HepG2 (cell line): ENCODE measurements at regions not wholly inside any gene's neighbourhood (a gene's known extent, or its start where the extent isn't known, plus 50 kb on each side); places are given as distances from the start of the nearest gene placed in this dataset.

ENCODE experiments used
- ATAC-seq: fragments of 200-7000 bp; cut with Tn5 transposase; 3 replicates; pipeline ENCODE4 v1.9.1; 2020; ENCODE audit warnings: mild to moderate bottlenecking, moderate library complexity
- BruUV-seq: library from RNA; stranded (reverse); fragments of 400-500 nt; replicated peaks from 2 replicates; lab custom pipeline; 2021; lab: Mats Ljungman, UMichigan
- CTCF ChIA-PET: fragments of 300-600 bp; formaldehyde crosslinking; extraction: SDS; loops from one replicate; lab custom pipeline; 2021; ENCODE audit warnings: low total read pairs, inconsistent platforms, low intra/inter-chr PET ratio; lab: Yijun Ruan, JAX
- POLR2A ChIA-PET: fragments of 350-600 bp; sonication (Branson Sonifier 250); formaldehyde crosslinking; loops from one replicate; lab custom pipeline; 2020; ENCODE audit warnings: antibody characterized with exemption, inconsistent platforms; lab: Yijun Ruan, JAX
- DNase-seq: peaks from one replicate; pipeline ENCODE4 v3.0.0-alpha.2; 2015; ENCODE audit warnings: low spot score
- FAIRE-seq: peaks from 3 replicates; lab custom pipeline; 2011; peaks lifted over from hg19 to GRCh38; lab: Jason Lieb, UNC
- H2AFZ ChIP-seq: one replicate; pipeline ENCODE4 v1.6.1; 2011; ENCODE audit warnings: low read length, inconsistent platforms
- H3K27ac ChIP-seq: fragments of 300-600 bp; 3 replicates; pipeline ENCODE4 v1.8.0; 2011; ENCODE audit warnings: mixed run types, mild to moderate bottlenecking, mixed read lengths, low read length, inconsistent platforms; ENCODE audit not compliant: insufficient read depth; ENCODE audit errors: extremely low read length
- H3K27me3 ChIP-seq, 2 experiments: fragments of 200-600 bp in 1 of 2; 2 replicates in 1 of 2; 3 replicates in 1 of 2; pipeline versions ENCODE4 v1.6.0 to v1.8.0; 2011; ENCODE audit warnings: low read length in 2 of 2, mild to moderate bottlenecking in 2 of 2, moderate library complexity in 2 of 2, inconsistent platforms in 1 of 2; ENCODE audit not compliant: insufficient read depth in 2 of 2, control insufficient read depth in 1 of 2
- H3K36me3 ChIP-seq, 2 experiments: fragments of 200-600 bp in 1 of 2; replicated peaks in 1 of 2; 2 replicates in 1 of 2; 3 replicates in 1 of 2; pipeline versions ENCODE4 v1.5.1 to v1.8.0; 2011; ENCODE audit warnings: low read length in 2 of 2, inconsistent platforms in 1 of 2; ENCODE audit not compliant: insufficient read depth in 2 of 2, control insufficient read depth in 1 of 2
- H3K4me1 ChIP-seq: 2 replicates; pipeline ENCODE4 v1.5.1; 2012; ENCODE audit warnings: low read length, inconsistent platforms; ENCODE audit not compliant: insufficient read depth
- H3K4me2 ChIP-seq: 2 replicates; pipeline ENCODE4 v1.6.0; 2011; ENCODE audit warnings: low read depth, low read length, inconsistent platforms
- H3K4me3 ChIP-seq, 3 experiments: fragments of 200-600 bp in 1 of 3; sonication (generic), shearing (Covaris generic) in 1 of 3; replicated peaks in 1 of 3; 2 replicates each; pipeline ENCODE4 v1.5.1; 2011 to 2016; ENCODE audit warnings: low read length in 3 of 3, inconsistent platforms in 2 of 3, low read depth in 2 of 3, mild to moderate bottlenecking in 2 of 3, control low read depth in 1 of 3, mixed read lengths in 1 of 3; ENCODE audit not compliant: insufficient read depth in 1 of 3
- H3K79me2 ChIP-seq: one replicate; pipeline ENCODE4 v1.6.1; 2011; ENCODE audit warnings: low read length, inconsistent platforms; ENCODE audit not compliant: insufficient read depth
- H3K9ac ChIP-seq: 2 replicates; pipeline ENCODE4 v1.6.0; 2011; ENCODE audit warnings: mild to moderate bottlenecking, low read depth, low read length, inconsistent platforms; ENCODE audit not compliant: insufficient read depth
- H3K9me3 ChIP-seq: 2 replicates; pipeline ENCODE4 v1.5.1; 2012; ENCODE audit warnings: mild to moderate bottlenecking, low read length
- H4K20me1 ChIP-seq: 2 replicates; pipeline ENCODE4 v1.6.0; 2011; ENCODE audit warnings: inconsistent platforms, mild to moderate bottlenecking, low read length, moderate library complexity; ENCODE audit not compliant: insufficient read depth
- CBX2 ChIP-seq, 2 experiments: fragments of 200-600 bp in 1 of 2; sonication (generic); formaldehyde crosslinking in 1 of 2; IDR thresholded peaks; 2 replicates each; pipeline versions ENCODE4 v1.7.0 to v1.8.1; 2018 to 2022; ENCODE audit warnings: low read depth in 2 of 2, low read length in 1 of 2, mild to moderate bottlenecking in 1 of 2, missing genetic modification reagents in 1 of 2
- GZF1 ChIP-seq: sonication (generic); formaldehyde crosslinking; IDR thresholded peaks from 2 replicates; pipeline ENCODE4 v1.5.1; 2020; ENCODE audit warnings: mild to moderate bottlenecking, missing genetic modification reagents
- WGBS: methylation state at CpG from one replicate; pipeline ENCODE4 v1.1.6; 2017; ENCODE audit warnings: low lambda C conversion rate; 5-methylcytosine and 5-hydroxymethylcytosine counted together
- in situ Hi-C: cut with HindIII; loops from 2 replicates; pipeline ENCODE4 v1.10.0; 2017; ENCODE audit warnings: low pct_unique_long_range_greater_than_20kb; ENCODE audit not compliant: extremely low pct_ligation_motif_present
- intact Hi-C: fragments of 100-400 bp; cut with micrococcal nuclease; formaldehyde crosslinking; loops from one replicate; pipeline ENCODE4 v1.10.0; 2022; ENCODE audit not compliant: unreplicated experiment
- TF ChIP-seq, protein P1 (sequence below): sonication (generic); formaldehyde crosslinking; IDR thresholded peaks from 2 replicates; pipeline ENCODE4 v1.5.0; 2020; ENCODE audit warnings: mild to moderate bottlenecking, missing genetic modification reagents, borderline replicate concordance
- TF ChIP-seq, protein P2 (sequence below): sonication (generic); formaldehyde crosslinking; IDR thresholded peaks from 2 replicates; pipeline ENCODE4 v1.5.1; 2020; ENCODE audit warnings: mild to moderate bottlenecking, missing genetic modification reagents, borderline replicate concordance
- TF ChIP-seq, protein P3 (sequence below): sonication (generic); formaldehyde crosslinking; IDR thresholded peaks from 2 replicates; pipeline ENCODE4 v1.4.0; 2020; ENCODE audit warnings: missing genetic modification reagents, borderline replicate concordance

DNA sequence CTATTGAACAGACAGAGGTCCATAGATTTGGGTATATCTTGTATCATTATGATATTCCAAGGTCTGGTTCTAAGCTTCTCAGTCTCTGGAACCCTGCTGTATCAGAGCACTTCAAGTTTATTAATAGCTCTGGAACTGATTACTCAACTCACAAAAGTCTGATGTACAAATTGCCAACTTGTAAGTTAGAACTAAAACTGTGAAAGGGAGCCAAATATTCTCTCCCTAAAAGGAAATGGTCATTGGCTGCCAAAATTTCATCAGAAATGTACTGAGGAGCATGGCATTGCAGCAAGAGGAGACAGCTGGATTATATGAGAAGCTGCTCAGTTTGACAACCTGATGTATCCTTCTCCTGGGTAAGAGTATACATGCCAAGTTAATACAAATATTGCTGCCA, 828.8 kb upstream of the SEL1L start (continued):
- TF ChIP-seq, protein P1, sequence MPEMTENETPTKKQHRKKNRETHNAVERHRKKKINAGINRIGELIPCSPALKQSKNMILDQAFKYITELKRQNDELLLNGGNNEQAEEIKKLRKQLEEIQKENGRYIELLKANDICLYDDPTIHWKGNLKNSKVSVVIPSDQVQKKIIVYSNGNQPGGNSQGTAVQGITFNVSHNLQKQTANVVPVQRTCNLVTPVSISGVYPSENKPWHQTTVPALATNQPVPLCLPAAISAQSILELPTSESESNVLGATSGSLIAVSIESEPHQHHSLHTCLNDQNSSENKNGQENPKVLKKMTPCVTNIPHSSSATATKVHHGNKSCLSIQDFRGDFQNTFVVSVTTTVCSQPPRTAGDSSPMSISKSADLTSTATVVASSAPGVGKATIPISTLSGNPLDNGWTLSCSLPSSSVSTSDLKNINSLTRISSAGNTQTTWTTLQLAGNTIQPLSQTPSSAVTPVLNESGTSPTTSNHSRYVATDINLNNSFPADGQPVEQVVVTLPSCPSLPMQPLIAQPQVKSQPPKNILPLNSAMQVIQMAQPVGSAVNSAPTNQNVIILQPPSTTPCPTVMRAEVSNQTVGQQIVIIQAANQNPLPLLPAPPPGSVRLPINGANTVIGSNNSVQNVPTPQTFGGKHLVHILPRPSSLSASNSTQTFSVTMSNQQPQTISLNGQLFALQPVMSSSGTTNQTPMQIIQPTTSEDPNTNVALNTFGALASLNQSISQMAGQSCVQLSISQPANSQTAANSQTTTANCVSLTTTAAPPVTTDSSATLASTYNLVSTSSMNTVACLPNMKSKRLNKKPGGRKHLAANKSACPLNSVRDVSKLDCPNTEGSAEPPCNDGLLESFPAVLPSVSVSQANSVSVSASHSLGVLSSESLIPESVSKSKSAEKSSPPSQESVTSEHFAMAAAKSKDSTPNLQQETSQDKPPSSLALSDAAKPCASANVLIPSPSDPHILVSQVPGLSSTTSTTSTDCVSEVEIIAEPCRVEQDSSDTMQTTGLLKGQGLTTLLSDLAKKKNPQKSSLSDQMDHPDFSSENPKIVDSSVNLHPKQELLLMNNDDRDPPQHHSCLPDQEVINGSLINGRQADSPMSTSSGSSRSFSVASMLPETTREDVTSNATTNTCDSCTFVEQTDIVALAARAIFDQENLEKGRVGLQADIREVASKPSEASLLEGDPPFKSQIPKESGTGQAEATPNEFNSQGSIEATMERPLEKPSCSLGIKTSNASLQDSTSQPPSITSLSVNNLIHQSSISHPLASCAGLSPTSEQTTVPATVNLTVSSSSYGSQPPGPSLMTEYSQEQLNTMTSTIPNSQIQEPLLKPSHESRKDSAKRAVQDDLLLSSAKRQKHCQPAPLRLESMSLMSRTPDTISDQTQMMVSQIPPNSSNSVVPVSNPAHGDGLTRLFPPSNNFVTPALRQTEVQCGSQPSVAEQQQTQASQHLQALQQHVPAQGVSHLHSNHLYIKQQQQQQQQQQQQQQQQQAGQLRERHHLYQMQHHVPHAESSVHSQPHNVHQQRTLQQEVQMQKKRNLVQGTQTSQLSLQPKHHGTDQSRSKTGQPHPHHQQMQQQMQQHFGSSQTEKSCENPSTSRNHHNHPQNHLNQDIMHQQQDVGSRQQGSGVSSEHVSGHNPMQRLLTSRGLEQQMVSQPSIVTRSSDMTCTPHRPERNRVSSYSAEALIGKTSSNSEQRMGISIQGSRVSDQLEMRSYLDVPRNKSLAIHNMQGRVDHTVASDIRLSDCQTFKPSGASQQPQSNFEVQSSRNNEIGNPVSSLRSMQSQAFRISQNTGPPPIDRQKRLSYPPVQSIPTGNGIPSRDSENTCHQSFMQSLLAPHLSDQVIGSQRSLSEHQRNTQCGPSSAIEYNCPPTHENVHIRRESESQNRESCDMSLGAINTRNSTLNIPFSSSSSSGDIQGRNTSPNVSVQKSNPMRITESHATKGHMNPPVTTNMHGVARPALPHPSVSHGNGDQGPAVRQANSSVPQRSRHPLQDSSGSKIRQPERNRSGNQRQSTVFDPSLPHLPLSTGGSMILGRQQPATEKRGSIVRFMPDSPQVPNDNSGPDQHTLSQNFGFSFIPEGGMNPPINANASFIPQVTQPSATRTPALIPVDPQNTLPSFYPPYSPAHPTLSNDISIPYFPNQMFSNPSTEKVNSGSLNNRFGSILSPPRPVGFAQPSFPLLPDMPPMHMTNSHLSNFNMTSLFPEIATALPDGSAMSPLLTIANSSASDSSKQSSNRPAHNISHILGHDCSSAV: no peak

DNA sequence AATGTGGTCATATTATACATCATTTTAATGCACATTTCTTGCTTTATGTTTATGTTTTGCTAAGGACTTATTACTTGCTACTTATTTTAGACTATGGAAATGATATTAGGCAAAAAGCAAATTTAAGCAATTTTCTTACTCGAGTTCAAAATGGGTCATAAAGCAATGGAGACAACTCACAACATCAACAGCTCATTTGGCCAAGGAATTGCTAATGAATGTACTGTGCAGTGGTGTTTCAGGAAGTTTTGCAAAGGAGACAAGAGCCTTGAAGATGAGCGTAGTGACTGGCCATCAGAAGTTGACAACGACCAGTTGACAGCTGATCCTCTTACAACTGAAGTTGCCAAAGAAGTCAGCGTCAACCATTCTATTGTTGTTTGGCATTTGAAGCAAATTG, 831.8 kb upstream of the SEL1L start:
- no peak for FAIRE-seq
- 2% methylated on average over 4 of the region's 4 CpGs for WGBS
- in situ Hi-C loops: no loop called here
- TF ChIP-seq, protein P2, sequence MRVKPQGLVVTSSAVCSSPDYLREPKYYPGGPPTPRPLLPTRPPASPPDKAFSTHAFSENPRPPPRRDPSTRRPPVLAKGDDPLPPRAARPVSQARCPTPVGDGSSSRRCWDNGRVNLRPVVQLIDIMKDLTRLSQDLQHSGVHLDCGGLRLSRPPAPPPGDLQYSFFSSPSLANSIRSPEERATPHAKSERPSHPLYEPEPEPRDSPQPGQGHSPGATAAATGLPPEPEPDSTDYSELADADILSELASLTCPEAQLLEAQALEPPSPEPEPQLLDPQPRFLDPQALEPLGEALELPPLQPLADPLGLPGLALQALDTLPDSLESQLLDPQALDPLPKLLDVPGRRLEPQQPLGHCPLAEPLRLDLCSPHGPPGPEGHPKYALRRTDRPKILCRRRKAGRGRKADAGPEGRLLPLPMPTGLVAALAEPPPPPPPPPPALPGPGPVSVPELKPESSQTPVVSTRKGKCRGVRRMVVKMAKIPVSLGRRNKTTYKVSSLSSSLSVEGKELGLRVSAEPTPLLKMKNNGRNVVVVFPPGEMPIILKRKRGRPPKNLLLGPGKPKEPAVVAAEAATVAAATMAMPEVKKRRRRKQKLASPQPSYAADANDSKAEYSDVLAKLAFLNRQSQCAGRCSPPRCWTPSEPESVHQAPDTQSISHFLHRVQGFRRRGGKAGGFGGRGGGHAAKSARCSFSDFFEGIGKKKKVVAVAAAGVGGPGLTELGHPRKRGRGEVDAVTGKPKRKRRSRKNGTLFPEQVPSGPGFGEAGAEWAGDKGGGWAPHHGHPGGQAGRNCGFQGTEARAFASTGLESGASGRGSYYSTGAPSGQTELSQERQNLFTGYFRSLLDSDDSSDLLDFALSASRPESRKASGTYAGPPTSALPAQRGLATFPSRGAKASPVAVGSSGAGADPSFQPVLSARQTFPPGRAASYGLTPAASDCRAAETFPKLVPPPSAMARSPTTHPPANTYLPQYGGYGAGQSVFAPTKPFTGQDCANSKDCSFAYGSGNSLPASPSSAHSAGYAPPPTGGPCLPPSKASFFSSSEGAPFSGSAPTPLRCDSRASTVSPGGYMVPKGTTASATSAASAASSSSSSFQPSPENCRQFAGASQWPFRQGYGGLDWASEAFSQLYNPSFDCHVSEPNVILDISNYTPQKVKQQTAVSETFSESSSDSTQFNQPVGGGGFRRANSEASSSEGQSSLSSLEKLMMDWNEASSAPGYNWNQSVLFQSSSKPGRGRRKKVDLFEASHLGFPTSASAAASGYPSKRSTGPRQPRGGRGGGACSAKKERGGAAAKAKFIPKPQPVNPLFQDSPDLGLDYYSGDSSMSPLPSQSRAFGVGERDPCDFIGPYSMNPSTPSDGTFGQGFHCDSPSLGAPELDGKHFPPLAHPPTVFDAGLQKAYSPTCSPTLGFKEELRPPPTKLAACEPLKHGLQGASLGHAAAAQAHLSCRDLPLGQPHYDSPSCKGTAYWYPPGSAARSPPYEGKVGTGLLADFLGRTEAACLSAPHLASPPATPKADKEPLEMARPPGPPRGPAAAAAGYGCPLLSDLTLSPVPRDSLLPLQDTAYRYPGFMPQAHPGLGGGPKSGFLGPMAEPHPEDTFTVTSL (CRISPR knock-in tag): no peak
- TF ChIP-seq CBX2 (IDR thresholded peaks at IDR 0.05; ENCODE audit: low read depth, low read length) (no peak), CBX2 (CRISPR knock-in tag; IDR thresholded peaks at IDR 0.05; ENCODE audit: low read depth) (no peak), GZF1 (CRISPR knock-in tag) (no peak)
- TF ChIP-seq, protein P3, sequence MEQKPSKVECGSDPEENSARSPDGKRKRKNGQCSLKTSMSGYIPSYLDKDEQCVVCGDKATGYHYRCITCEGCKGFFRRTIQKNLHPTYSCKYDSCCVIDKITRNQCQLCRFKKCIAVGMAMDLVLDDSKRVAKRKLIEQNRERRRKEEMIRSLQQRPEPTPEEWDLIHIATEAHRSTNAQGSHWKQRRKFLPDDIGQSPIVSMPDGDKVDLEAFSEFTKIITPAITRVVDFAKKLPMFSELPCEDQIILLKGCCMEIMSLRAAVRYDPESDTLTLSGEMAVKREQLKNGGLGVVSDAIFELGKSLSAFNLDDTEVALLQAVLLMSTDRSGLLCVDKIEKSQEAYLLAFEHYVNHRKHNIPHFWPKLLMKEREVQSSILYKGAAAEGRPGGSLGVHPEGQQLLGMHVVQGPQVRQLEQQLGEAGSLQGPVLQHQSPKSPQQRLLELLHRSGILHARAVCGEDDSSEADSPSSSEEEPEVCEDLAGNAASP: no peak

More for the DNA sequence above, 831.8 kb upstream of the SEL1L start:
- BruUV-seq: no TSS peak
- Histone ChIP-seq H3K27ac (no peak overlapping the region), H3K79me2 (no peaks in the 10 kb centered on the region), H3K4me2 (no peak overlapping the region), H3K9me3 (peaks cover 91% of the 10 kb centered on the region), H3K36me3 (no peaks in the 10 kb centered on the region), H4K20me1 (no peaks in the 10 kb centered on the region), H2AFZ (no peak overlapping the region), H3K4me3 (no peak overlapping the region), H3K4me1 (no peaks in the 10 kb centered on the region), H3K9ac (no peak overlapping the region), H3K27me3 (no peaks in the 10 kb centered on the region)
- ChIA-PET POLR2A (no interaction called here), CTCF (no interaction called here)
- no peak for DNase-seq
- no peak for ATAC-seq
- intact Hi-C loops: no loop called here
